IMR-90 (cell line): ENCODE measurements at regions not wholly inside any gene's neighbourhood (a gene's known extent, or its start where the extent isn't known, plus 50 kb on each side); places are given as distances from the start of the nearest gene placed in this dataset.

Experiments
- BHLHE40 ChIP-seq: fragments of 150-350 bp; IDR thresholded peaks from 2 replicates; pipeline ENCODE4 v1.6.1; 2016; ENCODE audit warnings: mild to moderate bottlenecking, low read depth, low read length
- CHD1 ChIP-seq: IDR thresholded peaks from 2 replicates; pipeline ENCODE4 v1.6.1; 2012; ENCODE audit warnings: low read depth, low read length, improper control_type of control experiment
- CTCF ChIP-seq: conservative IDR thresholded peaks from 2 replicates; pipeline ENCODE4 v1.5.1; 2012; ENCODE audit warnings: mild to moderate bottlenecking, low read depth, low read length, improper control_type of control experiment
- ELK1 ChIP-seq: fragments of 150-350 bp; IDR thresholded peaks from 2 replicates; pipeline ENCODE4 v1.6.1; 2016; ENCODE audit warnings: low read depth, mild to moderate bottlenecking, low read length, moderate library complexity, borderline replicate concordance
- MAFK ChIP-seq: IDR thresholded peaks from 2 replicates; pipeline ENCODE4 v1.6.1; 2012; ENCODE audit warnings: low read depth, low read length, improper control_type of control experiment
- MAZ ChIP-seq: IDR thresholded peaks from 2 replicates; pipeline ENCODE4 v1.6.1; 2012; ENCODE audit warnings: low read depth, mild to moderate bottlenecking, low read length, improper control_type of control experiment, moderate library complexity, borderline replicate concordance
- MXI1 ChIP-seq: IDR thresholded peaks from 2 replicates; pipeline ENCODE4 v1.6.1; 2012; ENCODE audit warnings: low read depth, mild to moderate bottlenecking, low read length, moderate library complexity, borderline replicate concordance
- NFE2L2 ChIP-seq: fragments of 150-350 bp; IDR thresholded peaks from 2 replicates; pipeline ENCODE4 v1.6.1; 2016; ENCODE audit warnings: low read depth, mild to moderate bottlenecking, low read length
- POLR2A ChIP-seq: IDR thresholded peaks from 2 replicates; pipeline ENCODE4 v1.6.1; 2012; ENCODE audit warnings: mild to moderate bottlenecking, low read depth, low read length
- RAD21 ChIP-seq: IDR thresholded peaks from 2 replicates; pipeline ENCODE4 v1.6.1; 2012; ENCODE audit warnings: low read length, improper control_type of control experiment
- RFX5 ChIP-seq: IDR thresholded peaks from 2 replicates; pipeline ENCODE4 v1.8.0; 2012; ENCODE audit warnings: low read depth, mild to moderate bottlenecking, low read length, moderate library complexity
- SMC3 ChIP-seq: fragments of 150-350 bp; IDR thresholded peaks from 2 replicates; pipeline ENCODE4 v1.6.1; 2016; ENCODE audit warnings: low read depth, mild to moderate bottlenecking, antibody characterized with exemption, low read length, moderate library complexity
- USF2 ChIP-seq: fragments of 150-350 bp; IDR thresholded peaks from 2 replicates; pipeline ENCODE4 v1.6.1; 2017; ENCODE audit warnings: mild to moderate bottlenecking, antibody characterized with exemption, low read length, low read depth

GRCh38 chr4:35604252-35604651 is 640.1 kb downstream of the ARAP2 start:
- TF ChIP-seq CTCF: no peak
- TF ChIP-seq CHD1: no peak
- TF ChIP-seq ELK1: no peak
- TF ChIP-seq POLR2A: no peak
- no peak for TF ChIP-seq MAFK
- no peak for TF ChIP-seq USF2
- TF ChIP-seq RFX5: no peak
- no peak for TF ChIP-seq RAD21
- no peak for TF ChIP-seq SMC3
- TF ChIP-seq MAZ: no peak
- TF ChIP-seq BHLHE40: no peak
- no peak for TF ChIP-seq NFE2L2
- no peak for TF ChIP-seq MXI1
